ENCODE measurements at regions not wholly inside any gene's neighbourhood (a gene's known extent, or its start where the extent isn't known, plus 50 kb on each side); places are given as distances from the start of the nearest gene placed in this dataset.

DNA sequence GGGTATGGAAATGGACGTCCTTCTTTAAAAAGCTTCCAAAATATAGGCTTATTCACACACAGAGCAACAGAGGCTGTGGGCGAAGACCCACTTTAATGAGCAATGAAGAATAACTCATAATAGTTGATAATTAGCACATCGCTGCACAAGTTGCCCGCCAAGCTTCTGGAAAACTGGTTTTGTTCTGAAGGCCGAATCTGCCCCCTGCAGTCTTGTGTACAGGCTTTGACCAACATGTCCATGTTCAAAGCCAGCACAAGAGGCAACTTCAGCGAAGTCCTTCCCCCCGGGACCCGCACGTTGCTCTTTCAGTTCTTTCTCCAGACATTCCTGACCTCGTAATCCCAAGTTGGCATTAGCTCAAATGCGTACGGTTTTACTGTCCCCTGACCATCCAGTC is 73.3 kb downstream of the IRX5 start:
- Histone ChIP-seq H3K9me3 (ENCODE audit: low read length) (no peaks in the 10 kb centered on the region), H2AFZ (ENCODE audit: low read depth, low read length) (no peak overlapping the region), H3K27me3 (ENCODE audit: insufficient read depth, low read length) (no peaks in the 10 kb centered on the region), H3K36me3 (ENCODE audit: insufficient read depth, low read length) (no peaks in the 10 kb centered on the region), H3K4me3 (ENCODE audit: low read length) (no peak overlapping the region), H3K4me1 (ENCODE audit: insufficient read depth, low read length) (no peaks in the 10 kb centered on the region)

DNA sequence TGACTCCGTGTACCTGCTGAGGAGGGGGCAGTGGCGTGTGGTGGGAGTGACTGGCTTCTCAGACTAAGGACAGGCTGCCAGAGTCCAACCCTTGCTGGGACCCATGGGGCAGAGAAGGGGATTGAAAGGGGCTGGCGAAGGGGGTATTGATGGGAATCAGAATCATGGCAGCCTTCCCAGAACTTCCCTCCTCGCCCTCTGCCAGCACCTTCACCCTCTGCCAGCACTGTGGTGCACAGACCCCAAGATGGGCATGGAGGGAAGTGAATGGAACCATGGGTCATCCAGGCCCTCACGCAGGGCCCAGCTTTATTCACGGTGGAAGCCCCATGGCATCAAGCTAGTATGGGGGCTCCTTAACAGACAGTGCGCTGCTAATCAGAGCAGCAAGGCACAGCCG is 76.8 kb downstream of the IRX5 start:
- H3K27me3 ChIP-seq (ENCODE audit: insufficient read depth, low read length), result no peaks in the 10 kb centered on the region
- H3K4me1 ChIP-seq (ENCODE audit: insufficient read depth, low read length), result no peaks in the 10 kb centered on the region
- no peaks in the 10 kb centered on the region for H3K36me3 ChIP-seq (ENCODE audit: insufficient read depth, low read length)
- H3K4me3 ChIP-seq (ENCODE audit: low read length), result no peak overlapping the region
- H3K9me3 ChIP-seq (ENCODE audit: low read length), result no peaks in the 10 kb centered on the region
- no peak overlapping the region for H2AFZ ChIP-seq (ENCODE audit: low read depth, low read length)

DNA sequence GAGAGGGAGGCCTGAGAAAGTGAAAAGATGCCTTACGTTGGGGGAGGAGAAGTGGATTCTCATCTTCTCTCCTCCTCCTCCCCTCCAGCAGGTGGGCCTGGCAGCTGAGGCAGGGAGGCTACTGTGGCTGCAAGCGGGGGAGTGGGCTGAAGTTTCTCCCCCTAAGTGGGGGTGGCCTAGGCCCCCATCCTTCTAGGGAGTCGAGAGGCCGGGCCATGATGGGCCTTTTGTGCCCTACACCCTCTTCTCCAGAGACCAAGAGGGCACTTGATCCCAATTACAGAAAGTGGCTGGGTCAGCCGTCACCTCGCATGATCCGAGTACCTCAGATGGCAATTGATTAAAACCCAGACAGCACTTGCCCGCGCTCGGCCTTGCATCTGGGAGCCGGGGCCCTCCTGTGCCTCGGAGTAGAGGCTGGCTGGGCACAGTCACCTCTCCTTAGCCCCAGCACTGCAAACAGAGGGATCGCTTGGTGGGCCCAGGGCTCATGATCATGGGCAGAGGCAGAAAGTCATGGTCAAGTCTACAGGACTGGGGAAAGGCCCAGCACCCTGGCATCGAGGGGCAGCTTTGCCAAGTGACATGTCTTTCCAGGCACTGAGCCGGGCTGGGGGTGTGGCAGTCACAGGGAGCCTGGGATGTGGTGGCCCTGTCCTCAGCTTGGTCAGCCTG is 78.3 kb downstream of the IRX5 start:
- Histone ChIP-seq H3K9me3 (ENCODE audit: low read length) (no peaks in the 10 kb centered on the region), H3K4me1 (ENCODE audit: insufficient read depth, low read length) (no peaks in the 10 kb centered on the region), H3K36me3 (ENCODE audit: insufficient read depth, low read length) (no peaks in the 10 kb centered on the region), H2AFZ (ENCODE audit: low read depth, low read length) (no peak overlapping the region), H3K27me3 (ENCODE audit: insufficient read depth, low read length) (no peaks in the 10 kb centered on the region), H3K4me3 (ENCODE audit: low read length) (no peak overlapping the region)

DNA sequence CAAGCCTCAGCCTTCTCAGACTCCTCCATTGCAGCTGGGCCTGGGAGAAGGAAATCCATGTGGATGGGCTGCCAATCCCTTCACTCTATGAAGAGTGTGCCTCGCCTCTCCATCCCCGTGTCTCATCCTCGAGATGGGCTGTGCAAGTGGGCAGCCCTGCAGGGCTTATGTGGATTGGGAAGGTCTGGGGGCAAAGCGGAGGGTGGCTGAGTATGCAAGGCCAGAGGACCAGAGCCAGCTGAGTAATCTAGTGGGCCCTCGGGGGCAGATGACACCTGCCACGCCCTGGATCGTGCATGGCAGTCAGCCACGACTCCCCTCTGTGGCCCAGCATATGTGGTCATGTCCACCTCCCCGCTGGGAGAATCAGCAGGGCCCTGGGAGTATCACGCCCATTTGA is 78.9 kb downstream of the IRX5 start:
- H3K27me3 ChIP-seq (ENCODE audit: insufficient read depth, low read length), result no peaks in the 10 kb centered on the region
- H3K9me3 ChIP-seq (ENCODE audit: low read length), result no peaks in the 10 kb centered on the region
- no peaks in the 10 kb centered on the region for H3K4me1 ChIP-seq (ENCODE audit: insufficient read depth, low read length)
- no peak overlapping the region for H2AFZ ChIP-seq (ENCODE audit: low read depth, low read length)
- no peak overlapping the region for H3K4me3 ChIP-seq (ENCODE audit: low read length)
- no peaks in the 10 kb centered on the region for H3K36me3 ChIP-seq (ENCODE audit: insufficient read depth, low read length)

DNA sequence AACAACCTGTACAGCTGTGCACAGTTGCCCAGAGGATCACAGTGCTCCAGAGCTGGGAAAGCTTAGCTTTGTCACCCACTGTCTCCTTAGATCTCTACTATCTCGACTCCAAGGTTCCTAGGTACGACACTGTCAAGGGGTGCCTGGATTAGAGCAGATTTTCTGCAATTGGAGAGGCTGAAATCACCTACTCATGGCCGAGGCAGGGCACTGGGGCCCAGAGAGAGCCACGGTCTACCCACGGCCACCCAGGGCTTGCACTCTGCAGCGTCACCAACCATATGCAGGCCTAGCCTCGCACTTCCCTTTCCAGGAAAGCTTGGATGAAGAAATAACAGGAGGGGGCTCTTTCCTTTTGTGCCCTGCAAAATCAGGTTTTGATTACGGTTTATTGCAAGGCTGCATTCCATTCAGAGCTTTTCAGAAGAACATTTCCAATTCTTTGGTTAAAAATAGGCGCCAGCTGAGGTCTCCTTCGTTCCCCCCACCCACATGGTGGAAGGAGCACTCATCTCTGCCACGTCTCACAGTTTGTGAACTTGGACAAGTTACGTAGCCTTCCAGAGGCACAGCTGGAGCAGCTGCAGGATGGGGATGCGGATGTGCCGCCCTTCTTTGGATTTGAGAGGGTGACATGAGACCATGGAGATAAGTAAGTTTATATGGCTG is 80.0 kb downstream of the IRX5 start:
- H3K4me1 ChIP-seq (ENCODE audit: insufficient read depth, low read length), result no peaks in the 10 kb centered on the region
- no peaks in the 10 kb centered on the region for H3K36me3 ChIP-seq (ENCODE audit: insufficient read depth, low read length)
- H2AFZ ChIP-seq (ENCODE audit: low read depth, low read length), result no peak overlapping the region
- H3K4me3 ChIP-seq (ENCODE audit: low read length), result no peak overlapping the region
- no peaks in the 10 kb centered on the region for H3K9me3 ChIP-seq (ENCODE audit: low read length)
- H3K27me3 ChIP-seq (ENCODE audit: insufficient read depth, low read length), result peaks cover 4% of the 10 kb centered on the region

DNA sequence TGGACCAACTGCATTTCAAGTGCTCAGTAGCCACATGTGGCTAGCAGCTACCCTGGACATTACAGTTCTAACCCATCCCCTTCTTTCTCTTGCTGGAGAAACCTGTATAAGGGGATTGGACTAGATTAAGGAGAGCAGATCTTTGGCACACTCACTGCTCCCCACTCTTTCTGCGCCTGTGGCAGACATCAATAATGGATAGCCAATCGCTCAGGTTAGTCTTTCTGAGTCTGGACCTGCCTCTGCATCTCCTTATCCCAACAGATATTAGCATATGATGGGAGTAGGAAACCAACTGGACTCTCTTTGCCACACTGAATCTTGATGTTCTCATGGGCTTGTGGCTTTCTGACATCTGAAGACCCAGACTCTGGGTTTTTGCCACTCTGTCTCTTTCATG is 81.7 kb downstream of the IRX5 start:
- Histone ChIP-seq H3K27me3 (ENCODE audit: insufficient read depth, low read length) (peaks cover 4% of the 10 kb centered on the region), H3K4me3 (ENCODE audit: low read length) (no peak overlapping the region), H3K36me3 (ENCODE audit: insufficient read depth, low read length) (no peaks in the 10 kb centered on the region), H3K4me1 (ENCODE audit: insufficient read depth, low read length) (no peaks in the 10 kb centered on the region), H3K9me3 (ENCODE audit: low read length) (no peaks in the 10 kb centered on the region), H2AFZ (ENCODE audit: low read depth, low read length) (no peak overlapping the region)

DNA sequence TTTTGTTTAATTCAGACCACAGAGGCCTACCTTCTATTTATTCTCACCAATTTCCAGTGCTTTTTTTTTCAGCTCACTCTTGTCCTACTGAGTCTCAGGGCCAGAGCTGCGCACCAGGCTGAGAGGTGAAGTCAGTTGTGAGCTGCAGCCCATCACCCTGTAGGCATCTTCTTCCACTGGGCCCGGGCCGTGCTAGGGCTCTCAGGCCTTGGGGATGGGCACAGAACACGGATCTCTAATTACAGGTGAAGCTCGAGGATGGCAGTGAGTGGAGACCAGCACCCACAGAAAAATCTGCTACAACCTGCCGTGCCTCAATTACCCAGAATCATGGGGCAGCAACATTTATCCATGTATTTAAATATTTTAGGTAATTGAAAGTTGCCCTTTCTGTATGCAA is 82.1 kb downstream of the IRX5 start:
- no peak overlapping the region for H3K4me3 ChIP-seq (ENCODE audit: low read length)
- no peak overlapping the region for H2AFZ ChIP-seq (ENCODE audit: low read depth, low read length)
- H3K27me3 ChIP-seq (ENCODE audit: insufficient read depth, low read length), result peaks cover 4% of the 10 kb centered on the region
- H3K36me3 ChIP-seq (ENCODE audit: insufficient read depth, low read length), result no peaks in the 10 kb centered on the region
- H3K9me3 ChIP-seq (ENCODE audit: low read length), result no peaks in the 10 kb centered on the region
- no peaks in the 10 kb centered on the region for H3K4me1 ChIP-seq (ENCODE audit: insufficient read depth, low read length)

DNA sequence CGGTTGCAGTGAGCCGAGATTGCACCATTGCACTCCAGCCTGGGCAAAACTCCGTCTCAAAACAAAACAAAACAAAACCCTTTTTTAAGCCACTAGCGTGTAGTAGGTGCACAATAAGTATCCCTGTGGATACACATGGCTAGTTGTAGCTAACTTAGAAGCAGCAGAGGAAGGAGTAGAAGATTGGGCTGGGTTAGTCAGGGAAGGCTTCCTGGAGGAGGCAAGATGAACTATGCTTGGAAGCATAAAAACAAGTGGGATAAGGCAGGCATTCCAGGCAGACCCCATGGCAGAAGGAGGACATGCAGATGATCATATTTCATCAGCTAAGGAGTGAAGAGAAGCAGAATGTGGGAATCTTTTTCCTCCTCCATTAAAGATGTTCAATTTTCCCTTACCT is 83.4 kb downstream of the IRX5 start:
- no peaks in the 10 kb centered on the region for H3K36me3 ChIP-seq (ENCODE audit: insufficient read depth, low read length)
- no peaks in the 10 kb centered on the region for H3K4me1 ChIP-seq (ENCODE audit: insufficient read depth, low read length)
- H3K9me3 ChIP-seq (ENCODE audit: low read length), result no peaks in the 10 kb centered on the region
- no peak overlapping the region for H2AFZ ChIP-seq (ENCODE audit: low read depth, low read length)
- no peak overlapping the region for H3K4me3 ChIP-seq (ENCODE audit: low read length)
- H3K27me3 ChIP-seq (ENCODE audit: insufficient read depth, low read length), result peaks cover 4% of the 10 kb centered on the region

DNA sequence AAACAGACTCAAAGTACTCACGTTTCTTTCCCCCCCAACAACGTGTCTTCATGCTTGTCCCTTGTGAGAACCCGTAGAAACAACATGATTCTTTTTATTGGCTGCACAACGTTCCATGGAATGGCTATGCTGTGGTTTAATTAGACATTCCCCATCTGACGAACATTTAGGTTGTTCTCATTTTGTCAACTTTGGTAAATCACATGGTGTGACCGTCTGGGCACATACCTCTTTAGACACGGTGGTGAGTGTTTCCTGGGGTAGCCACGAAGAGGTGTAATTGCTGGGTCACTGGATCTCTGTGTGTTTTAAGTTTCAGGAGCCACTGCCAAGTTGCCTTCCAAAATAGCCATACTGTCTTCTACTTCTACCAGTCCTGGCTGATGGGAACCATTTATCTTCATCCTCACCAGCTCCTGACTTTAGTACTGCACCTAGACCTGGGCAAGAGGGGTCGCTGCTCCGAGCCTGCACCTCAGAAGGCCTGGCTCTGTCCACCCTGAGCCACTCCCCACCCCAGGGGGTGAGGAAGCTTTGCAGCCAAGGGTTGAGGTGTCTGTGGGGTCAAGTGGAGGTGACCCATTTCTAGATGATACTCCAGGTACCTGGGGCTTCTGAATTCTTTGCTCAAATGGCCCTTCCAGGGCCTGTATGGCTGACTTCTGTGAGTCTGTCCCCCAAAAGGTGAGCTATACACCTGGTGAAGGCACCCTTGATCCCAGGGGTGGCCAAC is 84.7 kb downstream of the IRX5 start:
- Histone ChIP-seq H3K4me3 (ENCODE audit: low read length) (no peak overlapping the region), H3K36me3 (ENCODE audit: insufficient read depth, low read length) (no peaks in the 10 kb centered on the region), H2AFZ (ENCODE audit: low read depth, low read length) (no peak overlapping the region), H3K9me3 (ENCODE audit: low read length) (no peaks in the 10 kb centered on the region), H3K27me3 (ENCODE audit: insufficient read depth, low read length) (peaks cover 4% of the 10 kb centered on the region), H3K4me1 (ENCODE audit: insufficient read depth, low read length) (no peaks in the 10 kb centered on the region)

DNA sequence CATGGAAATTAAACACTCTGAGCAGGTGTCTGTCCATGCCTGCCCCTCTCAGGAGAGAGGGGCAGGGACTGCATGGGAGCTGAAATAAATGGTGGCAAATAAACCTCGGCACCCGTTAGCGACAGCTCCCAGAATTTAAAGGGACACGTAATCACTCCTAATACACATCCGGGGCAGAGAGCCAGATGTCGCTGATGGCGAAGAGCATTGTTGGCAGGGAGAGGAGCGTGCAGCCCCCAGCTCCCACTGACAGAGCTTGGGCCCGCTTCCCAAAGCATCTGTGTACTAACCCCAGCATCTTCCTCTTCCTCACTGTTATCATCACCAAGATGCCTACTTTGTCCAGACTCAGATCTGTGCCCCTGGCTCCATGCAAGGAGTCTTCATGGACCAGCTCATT is 85.8 kb downstream of the IRX5 start:
- peaks cover 4% of the 10 kb centered on the region for H3K27me3 ChIP-seq (ENCODE audit: insufficient read depth, low read length)
- H3K4me3 ChIP-seq (ENCODE audit: low read length), result no peak overlapping the region
- no peaks in the 10 kb centered on the region for H3K9me3 ChIP-seq (ENCODE audit: low read length)
- H2AFZ ChIP-seq (ENCODE audit: low read depth, low read length), result no peak overlapping the region
- H3K4me1 ChIP-seq (ENCODE audit: insufficient read depth, low read length), result no peaks in the 10 kb centered on the region
- no peaks in the 10 kb centered on the region for H3K36me3 ChIP-seq (ENCODE audit: insufficient read depth, low read length)

DNA sequence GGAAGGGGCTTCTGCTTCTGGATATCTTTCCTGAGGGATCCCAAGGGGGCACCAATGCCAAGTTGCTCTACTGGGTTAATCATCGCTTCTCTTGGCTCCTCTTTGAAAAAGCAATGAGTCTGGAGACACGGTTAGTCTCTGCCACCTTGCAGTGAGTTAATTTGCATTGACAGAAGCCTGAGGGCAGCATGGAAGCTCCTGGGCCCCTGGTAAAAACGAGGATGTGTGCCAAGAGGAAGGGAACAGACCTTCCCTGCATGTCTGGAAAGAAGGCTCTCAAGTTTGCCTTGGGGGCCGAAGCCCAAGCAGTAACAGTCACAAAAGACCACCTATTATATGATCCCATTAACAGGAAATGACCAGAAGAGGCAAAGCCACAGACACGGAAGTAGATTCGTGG is 86.7 kb downstream of the IRX5 start:
- peaks cover 4% of the 10 kb centered on the region for H3K27me3 ChIP-seq (ENCODE audit: insufficient read depth, low read length)
- H3K4me1 ChIP-seq (ENCODE audit: insufficient read depth, low read length), result no peaks in the 10 kb centered on the region

DNA sequence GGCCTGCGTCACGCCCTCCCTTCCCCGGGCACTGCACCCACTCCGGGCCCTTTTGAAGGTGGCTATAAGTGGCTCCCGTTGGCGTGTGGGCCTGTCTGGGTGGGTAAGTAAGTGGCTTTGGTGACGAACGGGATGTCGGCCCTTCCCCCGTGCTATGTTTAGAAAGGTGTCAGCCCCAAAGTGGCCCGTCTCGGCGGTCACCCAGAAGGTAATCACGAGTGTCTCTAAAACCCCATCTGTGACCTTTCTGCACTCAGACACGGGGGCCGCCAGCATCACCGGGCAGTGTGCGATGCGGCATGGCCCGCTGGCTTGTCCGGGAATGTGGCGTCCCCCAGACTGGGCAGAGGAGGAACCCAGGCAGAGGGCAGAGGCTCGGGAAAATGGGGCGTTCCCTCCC is 88.2 kb downstream of the IRX5 start:
- peaks cover 4% of the 10 kb centered on the region for H3K27me3 ChIP-seq (ENCODE audit: insufficient read depth, low read length)
- H3K4me3 ChIP-seq (ENCODE audit: low read length), result no peak overlapping the region
- no peaks in the 10 kb centered on the region for H3K9me3 ChIP-seq (ENCODE audit: low read length)
- no peaks in the 10 kb centered on the region for H3K36me3 ChIP-seq (ENCODE audit: insufficient read depth, low read length)
- no peak overlapping the region for H2AFZ ChIP-seq (ENCODE audit: low read depth, low read length)
- H3K4me1 ChIP-seq (ENCODE audit: insufficient read depth, low read length), result no peaks in the 10 kb centered on the region

More for the DNA sequence above, 86.7 kb downstream of the IRX5 start:
- Histone ChIP-seq H2AFZ (ENCODE audit: low read depth, low read length) (no peak overlapping the region), H3K9me3 (ENCODE audit: low read length) (no peaks in the 10 kb centered on the region), H3K4me3 (ENCODE audit: low read length) (no peak overlapping the region), H3K36me3 (ENCODE audit: insufficient read depth, low read length) (no peaks in the 10 kb centered on the region)

DNA sequence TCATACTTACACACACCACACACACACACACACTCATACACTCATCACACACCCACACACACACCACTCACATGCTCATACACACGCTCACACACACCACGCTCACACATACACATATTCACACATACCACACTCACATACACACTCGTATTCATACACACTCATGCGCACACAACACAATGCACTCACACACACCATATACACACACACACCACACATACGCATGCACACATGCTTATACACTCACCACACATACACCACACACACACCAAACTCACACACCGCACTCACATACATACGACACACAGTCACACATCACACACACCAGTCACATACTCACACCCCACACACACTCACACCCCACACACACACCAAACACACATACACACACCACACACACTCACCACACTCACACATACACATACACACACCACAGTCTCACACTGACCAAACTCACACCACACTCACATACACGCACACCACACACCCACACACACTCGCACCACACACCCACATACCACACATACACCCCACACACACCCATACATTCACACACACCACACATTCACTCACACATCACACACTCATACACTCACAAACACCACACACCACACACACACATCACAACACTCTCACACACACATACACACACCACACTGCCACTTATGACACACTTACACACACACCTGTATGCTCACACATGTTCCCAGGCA is 88.9 kb downstream of the IRX5 start:
- peaks cover 4% of the 10 kb centered on the region for H3K27me3 ChIP-seq (ENCODE audit: insufficient read depth, low read length)
- no peaks in the 10 kb centered on the region for H3K36me3 ChIP-seq (ENCODE audit: insufficient read depth, low read length)
- H3K4me1 ChIP-seq (ENCODE audit: insufficient read depth, low read length), result no peaks in the 10 kb centered on the region
- no peaks in the 10 kb centered on the region for H3K9me3 ChIP-seq (ENCODE audit: low read length)
- no peak overlapping the region for H3K4me3 ChIP-seq (ENCODE audit: low read length)
- H2AFZ ChIP-seq (ENCODE audit: low read depth, low read length), result no peak overlapping the region
